ENCODE measurements at regions not wholly inside any gene's neighbourhood (a gene's known extent, or its start where the extent isn't known, plus 50 kb on each side); places are given as distances from the start of the nearest gene placed in this dataset.
"Not testable (repeated sequence)": the region's sequence is repeated elsewhere in the genome, so short reads cannot be mapped to it uniquely, and the experiment has no call there.

GRCh38 chr14:99995700-99996356 is 69.4 kb upstream of the EVL start:
- DNase-seq (ENCODE audit: low spot score), result peak; percentile 68

GRCh38 chr14:99996951-99997571 is 68.2 kb upstream of the EVL start:
- DNase-seq (ENCODE audit: low spot score), result no peak

DNA sequence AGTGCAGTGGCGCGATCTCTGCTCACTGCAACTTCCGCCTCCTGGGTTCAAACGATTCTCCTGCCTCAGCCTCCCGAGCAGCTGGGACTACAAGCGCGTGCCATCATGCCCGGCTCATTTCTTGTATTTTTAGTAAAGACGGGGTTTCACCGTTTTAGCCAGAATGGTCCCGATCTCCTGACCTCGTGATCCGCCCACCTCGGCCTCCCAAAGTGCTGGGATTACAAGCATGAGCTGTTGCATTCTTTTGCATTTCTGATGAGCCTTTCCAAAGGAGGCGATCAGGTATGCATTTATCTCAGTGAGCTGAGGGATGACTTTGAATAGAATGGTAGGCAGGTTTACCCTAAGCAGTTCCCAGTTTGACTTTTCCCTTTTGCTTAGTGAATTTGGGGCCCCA is 64.8 kb upstream of the EVL start:
- DNase-seq (ENCODE audit: low spot score), result not testable (repeated sequence)

GRCh38 chr14:100004392-100004791 is 60.8 kb upstream of the EVL start:
- DNase-seq (ENCODE audit: low spot score), result no peak

DNA sequence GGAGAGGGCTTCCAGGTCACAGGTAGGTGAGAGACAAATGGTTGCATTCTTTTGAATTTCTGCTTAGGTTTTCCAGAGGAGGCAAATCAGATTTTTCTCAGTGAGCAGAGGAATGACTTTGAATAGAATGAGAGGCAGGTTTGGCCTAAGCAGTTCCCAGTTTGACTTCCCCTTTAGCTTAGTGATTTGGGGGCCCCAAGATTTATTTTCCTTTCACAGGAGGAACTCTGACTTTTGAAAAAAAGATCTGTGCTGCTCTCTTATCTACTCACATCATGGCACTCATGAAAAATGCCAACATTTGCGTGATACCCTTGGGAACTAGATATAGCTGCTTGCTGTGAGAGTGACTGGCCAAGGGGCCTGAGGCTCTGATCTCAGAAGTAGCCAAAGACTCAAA is 58.0 kb upstream of the EVL start:
- DNase-seq (ENCODE audit: low spot score), result no peak

DNA sequence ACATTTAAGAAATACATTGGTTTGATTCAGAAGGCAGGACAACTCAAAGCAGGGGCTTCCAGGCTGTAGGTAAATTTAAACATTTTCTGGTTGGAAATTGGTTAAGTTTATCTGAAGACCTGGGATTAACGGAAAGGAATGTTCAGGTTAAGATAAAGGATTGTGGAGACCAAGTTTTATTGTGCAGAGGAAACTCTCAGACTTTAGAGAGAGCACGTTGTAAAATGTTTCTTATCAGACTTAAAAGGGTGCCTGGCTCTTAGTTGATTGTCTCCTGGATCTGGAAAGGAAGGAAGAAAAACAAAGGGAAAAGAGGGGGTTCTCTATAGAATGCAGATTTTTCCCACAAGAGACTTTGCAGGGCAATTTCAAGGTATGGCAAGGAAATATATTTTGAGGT is 55.4 kb upstream of the EVL start:
- DNase-seq (ENCODE audit: low spot score), result not testable (repeated sequence)

DNA sequence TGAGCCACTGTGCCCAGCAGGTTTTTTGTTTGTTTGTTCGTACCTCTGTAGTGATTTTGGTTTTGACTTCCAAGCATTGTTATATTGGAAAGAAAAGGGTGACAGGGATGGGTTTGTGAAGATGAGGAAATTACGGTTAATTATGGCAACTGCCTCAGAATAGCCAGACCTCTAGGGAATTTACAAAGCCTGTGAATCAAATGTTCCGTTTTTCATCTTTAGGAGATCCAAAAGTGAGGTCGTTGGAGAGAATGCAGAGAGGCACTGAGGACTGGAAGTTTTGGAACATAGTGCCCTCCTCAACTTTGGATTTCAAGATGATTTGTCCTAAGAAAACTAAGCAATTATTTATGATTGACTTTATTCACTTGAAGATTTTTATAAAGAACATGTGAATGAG is 54.5 kb upstream of the EVL start:
- no peak for DNase-seq (ENCODE audit: low spot score)

GRCh38 chr14:100011628-100012325 is 53.4 kb upstream of the EVL start:
- no peak for DNase-seq (ENCODE audit: low spot score)

DNA sequence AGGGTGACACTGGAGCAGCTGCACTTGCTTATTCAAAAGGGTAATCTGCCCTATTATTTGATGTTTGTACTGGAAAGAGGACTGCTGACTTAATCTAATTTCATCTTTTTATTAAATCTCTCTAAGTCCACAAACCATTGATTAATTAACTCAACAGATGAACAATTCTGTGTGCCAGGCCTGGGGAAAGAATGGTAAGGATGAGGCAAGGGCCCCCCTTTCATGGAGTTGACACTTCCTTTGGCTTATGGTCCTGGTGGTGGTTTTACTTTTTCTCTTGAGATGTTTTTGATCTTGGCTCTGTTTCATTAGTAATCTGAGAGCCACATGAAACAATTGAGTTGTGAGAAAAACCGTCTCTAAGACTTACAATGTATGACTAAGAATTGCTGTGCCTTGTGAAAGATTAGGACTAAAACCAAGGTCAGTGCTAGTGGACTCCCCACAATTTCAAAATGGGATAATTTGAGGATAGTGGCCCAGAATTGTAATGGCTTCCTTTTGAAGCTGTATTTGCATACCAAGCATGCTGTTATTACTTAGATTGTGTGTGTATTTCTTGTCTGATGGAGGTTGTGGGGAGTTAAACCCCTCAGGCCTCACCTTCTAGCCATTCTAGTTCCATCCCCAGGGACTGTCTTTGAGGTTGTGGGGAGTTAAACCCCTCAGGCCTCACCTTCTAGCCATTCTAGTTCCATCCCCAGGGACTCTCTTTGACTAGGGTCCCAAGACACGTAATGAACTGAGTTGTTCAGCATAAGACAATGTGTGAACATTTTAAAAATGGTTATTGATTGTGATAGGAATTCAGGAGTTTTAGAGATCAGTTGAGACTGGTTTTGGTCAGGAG is 52.5 kb upstream of the EVL start:
- no peak for DNase-seq (ENCODE audit: low spot score)

GRCh38 chr14:100015251-100015655 is 50.0 kb upstream of the EVL start:
- DNase-seq (ENCODE audit: low spot score), result no peak

Data from CD4-positive, alpha-beta T cell treated with Interleukin-15 for 4 hours (primary cell).